Tibial nerve (tissue), 3 donors: ENCODE measurements at regions not wholly inside any gene's neighbourhood (a gene's known extent, or its start where the extent isn't known, plus 50 kb on each side); places are given as distances from the start of the nearest gene placed in this dataset.

ENCODE experiments used
- POLR2A ChIP-seq, 2 donors: fragments of 450-650 bp; IDR thresholded peaks; one replicate each; pipeline ENCODE4 v1.6.1; 2017; ENCODE audit warnings: antibody characterized with exemption in 2 of 2, mild to moderate bottlenecking in 2 of 2, moderate library complexity in 2 of 2
- TF ChIP-seq, protein P1 (sequence below), 5 experiments: fragments of 200-600 bp in 3 of 5; fragments of 450-650 bp in 2 of 5; sonication (generic) in 3 of 5; IDR thresholded peaks; one replicate each; pipeline ENCODE4 v1.5.1; 2016 to 2019; ENCODE audit warnings: antibody characterized with exemption in 5 of 5, mild to moderate bottlenecking in 3 of 5, moderate library complexity in 2 of 5

DNA sequence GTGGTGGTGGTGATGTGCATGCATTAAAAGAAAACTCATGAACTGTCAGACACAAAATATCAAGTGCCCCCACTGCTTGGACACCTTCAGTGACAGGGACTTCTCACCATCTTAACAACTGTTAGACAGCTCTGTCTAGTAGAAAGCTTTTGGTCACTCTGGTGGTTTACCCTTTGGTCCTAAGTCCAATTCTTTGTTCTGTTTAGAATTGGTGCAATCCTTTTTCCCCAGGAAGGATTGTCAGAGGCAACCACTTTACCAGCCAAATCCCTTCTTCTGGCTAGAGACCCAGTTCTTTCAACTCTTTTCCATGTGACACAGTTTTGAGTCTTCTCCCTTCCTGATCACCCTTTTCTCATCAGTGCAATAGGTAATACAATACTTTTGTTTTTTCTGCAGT, 140.2 kb downstream of the SEC61B start:
- TF ChIP-seq, protein P1, sequence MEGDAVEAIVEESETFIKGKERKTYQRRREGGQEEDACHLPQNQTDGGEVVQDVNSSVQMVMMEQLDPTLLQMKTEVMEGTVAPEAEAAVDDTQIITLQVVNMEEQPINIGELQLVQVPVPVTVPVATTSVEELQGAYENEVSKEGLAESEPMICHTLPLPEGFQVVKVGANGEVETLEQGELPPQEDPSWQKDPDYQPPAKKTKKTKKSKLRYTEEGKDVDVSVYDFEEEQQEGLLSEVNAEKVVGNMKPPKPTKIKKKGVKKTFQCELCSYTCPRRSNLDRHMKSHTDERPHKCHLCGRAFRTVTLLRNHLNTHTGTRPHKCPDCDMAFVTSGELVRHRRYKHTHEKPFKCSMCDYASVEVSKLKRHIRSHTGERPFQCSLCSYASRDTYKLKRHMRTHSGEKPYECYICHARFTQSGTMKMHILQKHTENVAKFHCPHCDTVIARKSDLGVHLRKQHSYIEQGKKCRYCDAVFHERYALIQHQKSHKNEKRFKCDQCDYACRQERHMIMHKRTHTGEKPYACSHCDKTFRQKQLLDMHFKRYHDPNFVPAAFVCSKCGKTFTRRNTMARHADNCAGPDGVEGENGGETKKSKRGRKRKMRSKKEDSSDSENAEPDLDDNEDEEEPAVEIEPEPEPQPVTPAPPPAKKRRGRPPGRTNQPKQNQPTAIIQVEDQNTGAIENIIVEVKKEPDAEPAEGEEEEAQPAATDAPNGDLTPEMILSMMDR (IDR thresholded peaks at IDR 0.05) = no peak
- no peak for TF ChIP-seq POLR2A (IDR thresholded peaks at IDR 0.05)
